Putamen (tissue), 1 donor: ENCODE measurements at regions not wholly inside any gene's neighbourhood (a gene's known extent, or its start where the extent isn't known, plus 50 kb on each side); places are given as distances from the start of the nearest gene placed in this dataset.
"Not testable (repeated sequence)": the region's sequence is repeated elsewhere in the genome, so short reads cannot be mapped to it uniquely, and the experiment has no call there.

Experiments used
- DNase-seq: peaks from one replicate; pipeline ENCODE4 v3.0.0-alpha.2; 2016; ENCODE audit warnings: low spot score

GRCh38 chr7:8314566-8314965 lies 52.6 kb upstream of the ICA1 start:
- no peak for DNase-seq

- DNase-seq: no peak
Observed at GRCh38 chr7:8319115-8319514, 57.1 kb upstream of the ICA1 start.

DNA sequence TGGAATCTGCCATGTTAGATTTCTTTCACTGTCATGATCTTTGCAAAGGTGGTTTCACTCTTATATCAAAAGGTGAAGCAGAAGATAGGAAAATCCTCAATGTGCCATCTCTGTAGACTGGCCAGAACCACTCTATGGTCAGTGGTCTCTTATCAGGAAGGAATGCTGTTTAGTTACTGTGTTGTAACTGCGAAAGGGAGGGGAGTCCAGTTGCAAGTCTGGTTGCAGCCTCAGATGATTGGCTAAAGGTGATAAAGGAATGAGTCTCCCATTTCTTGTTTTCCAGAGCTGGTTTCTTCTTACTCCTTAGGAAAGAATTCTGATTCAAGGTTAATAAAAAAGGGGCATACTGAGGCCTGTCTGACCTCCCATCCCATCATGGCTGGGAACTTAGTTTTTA lies 58.2 kb upstream of the ICA1 start:
- DNase-seq: no peak

GRCh38 chr7:8321312-8321711 lies 59.3 kb upstream of the ICA1 start:
- no peak for DNase-seq

DNA sequence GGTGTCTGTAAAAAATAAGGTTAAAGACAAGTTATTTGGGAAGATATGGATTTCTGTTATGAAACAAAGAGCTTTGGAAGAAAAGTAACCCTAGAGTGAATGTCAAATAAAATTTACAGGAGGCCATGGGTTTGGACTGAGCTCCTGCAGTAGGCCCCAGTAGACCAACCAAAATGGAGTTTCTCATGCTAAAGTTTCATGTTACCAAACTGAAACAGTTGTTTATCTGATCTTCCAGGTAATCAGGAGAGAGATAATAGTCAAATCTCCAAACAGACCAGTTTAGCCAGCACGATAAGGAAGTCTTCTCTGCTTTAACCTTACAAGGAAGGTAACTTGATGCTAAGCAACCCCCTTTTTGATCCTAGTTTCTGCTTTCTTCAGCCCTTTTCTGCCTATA lies 60.7 kb upstream of the ICA1 start:
- no peak for DNase-seq

GRCh38 chr7:8325067-8325466 lies 63.1 kb upstream of the ICA1 start:
- no peak for DNase-seq

DNA sequence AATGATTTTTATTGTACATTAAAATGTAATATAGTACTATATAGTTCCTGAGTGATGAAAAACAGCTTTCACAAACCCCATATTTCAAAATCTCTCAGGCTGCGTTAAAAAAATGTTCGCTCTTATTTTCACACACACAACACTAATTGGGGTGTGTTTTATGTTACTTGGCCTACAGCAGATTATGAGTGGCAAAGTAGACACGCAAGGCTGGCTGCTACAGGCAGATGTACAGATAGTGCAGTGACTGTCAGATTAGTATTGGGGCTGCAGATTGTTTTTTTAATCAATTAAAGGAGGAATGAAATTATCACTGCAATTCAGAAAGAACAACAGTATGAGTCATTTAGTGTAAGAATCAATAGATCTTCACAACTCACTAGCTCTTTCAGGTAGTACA lies 65.2 kb upstream of the ICA1 start:
- no peak for DNase-seq

DNA sequence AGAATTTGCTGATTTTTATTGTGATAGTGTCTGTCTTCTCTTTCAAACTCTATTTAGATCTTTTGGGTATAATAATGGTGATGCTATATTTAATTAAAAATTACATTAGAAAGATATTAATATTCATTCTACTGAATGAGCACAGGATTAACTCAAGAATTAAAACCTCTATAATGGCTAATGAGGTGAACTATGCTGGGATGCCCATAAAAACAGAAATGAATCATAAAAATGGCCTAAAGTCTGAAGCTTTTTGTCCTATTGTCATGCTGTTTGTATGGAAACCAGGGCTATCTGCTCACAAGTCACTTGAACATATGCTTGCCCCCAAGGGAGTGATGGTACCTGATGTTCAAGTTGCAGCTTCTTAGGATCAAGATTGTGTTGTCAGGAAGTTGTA lies 76.2 kb upstream of the ICA1 start:
- DNase-seq: no peak

GRCh38 chr7:8343556-8343955 lies 81.6 kb upstream of the ICA1 start:
- DNase-seq: peak; percentile 25

- DNase-seq: not testable (repeated sequence)
Observed at GRCh38 chr7:8347395-8347794, 85.4 kb upstream of the ICA1 start.

DNA sequence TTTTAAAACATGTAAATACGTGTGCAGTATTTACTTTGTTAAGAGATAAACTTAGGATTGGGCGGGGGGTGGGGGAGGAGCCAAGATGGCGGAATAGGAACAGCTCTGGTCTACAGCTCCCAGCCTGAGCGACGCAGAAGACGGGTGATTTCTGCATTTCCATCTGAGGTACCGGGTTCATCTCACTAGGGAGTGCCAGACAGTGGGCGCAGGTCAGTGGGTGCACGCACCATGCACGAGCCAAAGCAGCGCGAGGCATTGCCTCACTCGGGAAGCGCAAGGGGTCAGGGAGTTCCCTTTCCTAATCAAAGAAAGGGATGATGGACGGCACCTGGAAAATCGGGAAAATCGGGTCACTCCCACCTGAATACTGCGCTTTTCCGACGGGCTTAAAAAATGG lies 81.8 kb upstream of the NXPH1 start:
- DNase-seq: not testable (repeated sequence)

DNA sequence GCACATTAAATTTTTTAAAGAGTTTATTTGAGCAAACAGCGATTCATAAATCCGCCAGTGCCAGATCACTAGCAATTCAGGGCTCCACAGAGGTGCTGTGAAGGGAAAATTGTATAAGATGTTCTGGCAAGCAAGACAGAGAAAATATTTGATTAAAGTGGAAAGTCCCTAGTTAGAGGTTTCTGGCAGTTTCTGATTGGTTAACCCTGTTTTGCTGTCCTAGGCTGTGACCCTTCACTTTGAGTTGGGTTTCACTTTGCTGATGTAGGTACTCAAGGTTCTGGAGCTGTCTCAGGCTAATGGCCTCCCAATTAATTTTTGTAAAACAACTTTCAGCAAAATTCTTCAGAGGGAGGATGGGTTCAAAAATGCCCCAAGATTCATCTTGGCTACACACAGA lies 79.4 kb upstream of the NXPH1 start:
- DNase-seq: no peak

GRCh38 chr7:8354503-8354902 lies 78.9 kb upstream of the NXPH1 start:
- DNase-seq: no peak

DNA sequence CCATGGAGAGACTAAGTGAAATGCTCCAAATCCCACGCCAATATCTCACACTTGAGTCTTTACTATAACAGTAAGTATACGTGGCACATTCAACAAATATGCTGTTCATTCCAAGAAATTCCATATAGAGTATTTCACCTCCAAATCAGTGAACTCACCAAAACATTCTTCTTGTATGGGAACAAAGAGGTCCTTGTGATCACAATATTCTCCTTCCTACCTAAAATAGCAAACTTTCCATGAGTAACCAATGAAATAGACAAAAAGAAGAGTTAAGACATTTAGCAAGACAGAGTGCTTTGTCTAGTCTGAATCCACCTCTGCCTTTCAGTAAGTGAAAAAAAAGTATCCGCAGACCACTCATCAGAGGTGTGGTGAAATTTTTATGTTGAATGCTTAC lies 77.3 kb upstream of the NXPH1 start:
- no peak for DNase-seq

DNA sequence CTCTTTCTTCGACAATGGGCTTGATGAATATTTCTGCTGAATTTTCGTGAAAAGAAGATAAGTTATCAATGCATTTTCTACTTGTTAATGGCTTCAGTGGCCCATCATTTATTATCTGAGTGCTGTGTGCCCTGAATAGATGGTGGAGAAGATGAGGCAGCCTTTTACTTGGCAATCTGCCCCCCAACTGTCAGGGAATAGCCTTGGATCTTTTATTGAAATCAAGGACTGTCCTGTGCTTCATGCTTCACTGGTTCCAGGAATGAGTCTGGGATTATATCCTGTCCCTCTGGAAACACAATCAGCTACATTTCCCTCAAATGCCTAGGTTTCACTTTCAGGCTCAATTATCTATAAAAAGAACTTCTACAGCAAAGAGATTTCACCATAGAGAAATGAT lies 75.9 kb upstream of the NXPH1 start:
- DNase-seq: no peak

- DNase-seq: no peak
Observed at GRCh38 chr7:8360564-8361153, 72.8 kb upstream of the NXPH1 start.

DNA sequence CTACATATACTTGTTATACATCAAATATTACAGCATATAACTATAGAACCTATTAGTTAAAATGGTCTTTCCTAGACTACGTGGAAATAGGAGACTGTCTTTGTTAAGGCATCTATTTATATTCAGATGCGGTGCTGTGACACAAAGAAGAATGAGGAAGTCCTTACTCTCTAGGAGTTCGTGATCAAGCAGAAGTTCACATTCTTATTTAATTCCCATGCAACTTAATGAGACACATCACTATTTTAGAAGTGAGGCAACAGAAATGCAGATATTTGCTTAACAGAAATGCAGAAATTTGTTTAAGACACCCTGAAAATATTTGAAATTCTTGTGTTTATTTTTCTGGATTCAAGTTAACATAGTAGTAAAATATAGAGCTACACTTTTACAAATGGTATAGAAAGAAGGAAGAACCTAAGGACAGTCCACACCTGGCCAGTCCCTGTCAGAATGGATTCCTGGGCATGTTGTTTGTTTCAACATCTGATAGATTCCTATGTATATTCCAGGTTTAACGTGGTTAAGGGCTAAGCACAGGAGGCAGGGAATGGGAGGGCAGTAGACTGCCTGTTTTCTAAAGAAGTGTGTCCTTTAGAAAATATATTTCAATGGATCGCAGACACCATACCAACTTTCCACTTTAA lies 70.6 kb upstream of the NXPH1 start:
- DNase-seq: no peak

- no peak for DNase-seq
Observed at GRCh38 chr7:8363407-8364015, 69.9 kb upstream of the NXPH1 start.

DNA sequence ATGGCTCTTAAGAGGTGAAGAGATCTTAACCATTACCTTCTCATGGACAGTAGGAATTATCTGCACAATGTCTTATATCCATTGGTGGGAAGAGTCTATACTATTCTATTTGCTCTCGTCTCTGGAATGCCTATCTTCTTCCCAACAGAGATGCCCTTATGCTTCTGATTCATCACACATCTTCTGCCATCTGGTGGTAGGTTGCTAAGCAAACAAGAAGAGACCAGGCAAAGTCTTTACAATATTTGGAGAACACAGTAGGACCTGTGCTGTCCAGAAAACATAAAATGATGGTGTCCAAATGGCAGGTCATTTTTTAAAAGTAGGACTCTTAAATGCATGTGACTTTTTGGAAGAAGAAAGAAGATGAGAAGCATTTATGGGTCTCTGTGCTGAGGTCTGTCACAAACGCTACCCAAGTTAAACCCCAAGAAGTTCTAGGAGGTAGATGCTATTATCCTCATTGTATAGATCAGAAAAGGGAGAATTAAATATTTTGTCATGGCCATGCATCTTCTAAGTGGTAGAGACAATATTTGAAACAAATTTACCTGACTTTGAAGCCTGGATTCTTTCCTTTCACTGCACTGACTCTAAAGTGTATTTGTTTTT lies 67.8 kb upstream of the NXPH1 start:
- peak; percentile 26 for DNase-seq

DNA sequence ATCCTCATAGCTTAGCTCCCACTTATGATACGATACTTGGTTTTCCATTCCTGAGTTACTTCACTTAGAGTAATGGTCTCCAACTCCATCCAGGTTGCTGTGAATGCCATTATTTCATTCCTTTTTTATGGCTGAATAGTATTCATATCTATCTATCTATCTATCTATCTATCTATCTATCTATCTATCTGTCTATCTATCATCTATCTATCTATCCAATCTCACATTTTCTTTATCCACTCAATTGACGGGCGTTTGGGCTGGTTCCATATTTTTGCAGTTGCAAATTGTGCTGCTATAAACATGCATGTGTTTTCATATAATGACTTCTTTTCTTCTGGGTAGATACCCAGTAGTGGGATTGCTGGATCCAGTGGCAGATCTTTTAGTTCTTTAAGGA lies 65.4 kb upstream of the NXPH1 start:
- not testable (repeated sequence) for DNase-seq

DNA sequence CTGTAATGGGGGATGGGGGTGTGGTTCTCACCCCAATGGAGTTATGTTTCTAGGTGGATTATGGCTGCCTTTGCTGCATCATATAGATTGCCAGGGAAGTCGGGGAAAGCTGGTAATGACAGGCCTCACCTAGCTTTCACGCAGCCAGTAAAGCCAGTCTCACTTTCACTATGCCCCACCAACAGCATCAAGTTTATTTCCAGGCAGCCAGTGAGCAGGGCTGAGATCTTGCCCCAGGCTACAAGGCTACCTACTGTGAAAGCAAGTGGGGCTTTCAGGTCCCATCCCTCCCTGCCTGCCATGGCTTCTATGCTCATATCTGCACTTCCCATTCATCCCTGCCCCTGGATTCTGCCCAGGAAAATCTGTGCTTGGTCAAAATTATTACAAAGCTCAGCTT lies 61.7 kb upstream of the NXPH1 start:
- DNase-seq: no peak

DNA sequence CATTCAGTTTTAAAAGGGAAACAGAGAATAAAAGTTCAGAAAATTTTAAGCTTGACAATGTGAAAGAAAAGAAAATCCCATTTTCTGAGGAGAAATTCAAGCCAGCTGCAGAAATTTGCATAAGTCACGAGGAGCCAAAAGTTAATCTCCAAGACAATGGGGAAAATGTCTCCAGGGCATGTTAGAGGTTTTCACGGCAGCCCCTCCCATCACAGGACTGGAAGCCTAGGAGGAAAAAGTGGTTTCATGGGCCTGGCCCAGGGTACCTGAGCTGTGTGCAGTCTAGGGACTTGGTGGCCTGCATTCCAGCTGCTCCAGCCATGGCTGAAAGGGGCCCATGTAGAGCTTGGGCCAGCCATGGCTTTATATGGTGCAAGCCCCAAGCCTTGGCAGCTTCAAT lies 59.6 kb upstream of the NXPH1 start:
- no peak for DNase-seq

DNA sequence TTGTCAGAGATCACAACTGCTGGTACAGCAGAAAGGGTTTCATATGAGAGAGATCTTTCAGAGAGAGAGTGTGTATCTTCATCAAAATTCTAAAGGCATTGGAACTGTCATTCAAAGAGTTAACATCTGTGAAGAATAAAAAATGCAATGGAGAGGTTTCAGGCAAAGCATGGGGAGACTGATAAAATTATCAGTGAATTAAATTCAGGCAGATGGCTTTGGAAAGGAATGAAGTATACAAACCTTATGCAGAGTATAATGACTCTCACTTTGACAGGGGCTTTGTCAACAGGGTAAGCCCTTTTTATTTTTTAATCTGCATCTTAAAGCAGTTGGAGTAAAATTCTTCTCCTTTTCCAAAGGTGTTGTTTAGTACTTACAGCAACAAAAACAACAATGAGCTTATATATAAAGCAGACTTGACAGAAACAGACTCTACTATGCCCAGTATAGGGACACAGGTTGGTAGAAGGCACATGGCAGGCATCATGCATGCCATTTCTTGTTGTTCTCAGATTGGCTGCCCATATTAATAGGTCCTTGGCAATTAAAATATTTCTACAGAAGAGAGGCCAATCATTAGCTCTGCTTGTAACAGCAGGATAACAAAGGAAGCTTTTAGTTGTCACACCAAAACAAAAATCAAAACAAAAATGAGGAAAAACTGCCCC lies 54.9 kb upstream of the NXPH1 start:
- DNase-seq: no peak
